ENCODE measurements at regions not wholly inside any gene's neighbourhood (a gene's known extent, or its start where the extent isn't known, plus 50 kb on each side); places are given as distances from the start of the nearest gene placed in this dataset.

DNA sequence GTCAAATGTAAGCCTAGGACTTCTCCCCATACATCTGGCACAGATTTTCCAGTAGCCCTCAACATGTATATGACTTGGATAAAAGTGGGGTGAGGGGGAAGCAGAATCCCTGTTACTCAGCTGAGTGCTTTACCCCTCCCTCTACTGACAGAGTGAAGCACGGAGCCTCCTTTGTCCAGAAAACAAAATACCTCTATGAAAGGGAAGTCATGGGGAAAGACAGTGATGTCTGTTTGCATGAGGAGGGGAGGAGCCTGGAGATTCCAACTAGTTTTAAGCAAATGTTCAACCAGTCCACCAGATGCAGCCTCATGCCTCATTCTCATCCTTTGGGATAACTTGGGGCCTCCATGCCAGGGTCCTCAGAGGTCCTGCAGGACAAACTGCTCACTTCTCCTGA lies 203.9 kb downstream of the SMAD2 start:
- Histone ChIP-seq H3K4me2 (ENCODE audit: insufficient read depth, low read length) (no peak overlapping the region), H3K27me3 (ENCODE audit: control insufficient read depth in 2 of 2, insufficient read depth in 2 of 2, low read length in 2 of 2) (no peaks in the 10 kb centered on the region), H3K36me3 (ENCODE audit: control insufficient read depth in 2 of 2, extremely low read depth in 1 of 2, insufficient read depth in 2 of 2, low read length in 2 of 2) (no peaks in the 10 kb centered on the region), H3K27ac (ENCODE audit: insufficient read depth, low read depth, low read length) (no peak overlapping the region), H3K4me1 (ENCODE audit: control insufficient read depth, extremely low read depth, insufficient read depth, low read length) (no peaks in the 10 kb centered on the region), H3K4me3 (replicated peaks in 1 of 3; ENCODE audit: insufficient read depth in 1 of 3, low read depth in 1 of 3, low read length in 3 of 3) (no peak overlapping the region), H3K79me2 (ENCODE audit: control insufficient read depth, insufficient read depth, low read length) (no peaks in the 10 kb centered on the region), H4K20me1 (replicated peaks; ENCODE audit: control insufficient read depth, extremely low read depth, insufficient read depth, low read length) (no peaks in the 10 kb centered on the region), H3K9me1 (replicated peaks; ENCODE audit: control insufficient read depth, extremely low read depth, insufficient read depth, low read length) (no peaks in the 10 kb centered on the region), H2AFZ (ENCODE audit: low read depth, low read length) (no peak overlapping the region), H3K9me3 (replicated peaks; ENCODE audit: control insufficient read depth, insufficient read depth, low read length) (no peaks in the 10 kb centered on the region), H3K9ac (replicated peaks; ENCODE audit: extremely low read depth, insufficient read depth, low read length) (no peak overlapping the region)
- intact Hi-C loops (cut with micrococcal nuclease) (no loop called here), dilution Hi-C loops (cut with MboI; ENCODE audit: extremely low pct_ligation_motif_present, low sequenced_read_pairs) (no loop called here)
- FAIRE-seq = no peak
- TF ChIP-seq, protein P1, sequence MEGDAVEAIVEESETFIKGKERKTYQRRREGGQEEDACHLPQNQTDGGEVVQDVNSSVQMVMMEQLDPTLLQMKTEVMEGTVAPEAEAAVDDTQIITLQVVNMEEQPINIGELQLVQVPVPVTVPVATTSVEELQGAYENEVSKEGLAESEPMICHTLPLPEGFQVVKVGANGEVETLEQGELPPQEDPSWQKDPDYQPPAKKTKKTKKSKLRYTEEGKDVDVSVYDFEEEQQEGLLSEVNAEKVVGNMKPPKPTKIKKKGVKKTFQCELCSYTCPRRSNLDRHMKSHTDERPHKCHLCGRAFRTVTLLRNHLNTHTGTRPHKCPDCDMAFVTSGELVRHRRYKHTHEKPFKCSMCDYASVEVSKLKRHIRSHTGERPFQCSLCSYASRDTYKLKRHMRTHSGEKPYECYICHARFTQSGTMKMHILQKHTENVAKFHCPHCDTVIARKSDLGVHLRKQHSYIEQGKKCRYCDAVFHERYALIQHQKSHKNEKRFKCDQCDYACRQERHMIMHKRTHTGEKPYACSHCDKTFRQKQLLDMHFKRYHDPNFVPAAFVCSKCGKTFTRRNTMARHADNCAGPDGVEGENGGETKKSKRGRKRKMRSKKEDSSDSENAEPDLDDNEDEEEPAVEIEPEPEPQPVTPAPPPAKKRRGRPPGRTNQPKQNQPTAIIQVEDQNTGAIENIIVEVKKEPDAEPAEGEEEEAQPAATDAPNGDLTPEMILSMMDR (IDR thresholded peaks at IDR 0.05; ENCODE audit: extremely low read depth in 1 of 2, insufficient read depth in 1 of 2, low read depth in 1 of 2, low read length in 2 of 2) = no peak
- TF ChIP-seq JUN (IDR thresholded peaks at IDR 0.05; ENCODE audit: borderline replicate concordance, insufficient read depth, insufficient read length, low read depth) = no peak
- TF ChIP-seq FOS (IDR thresholded peaks at IDR 0.05; ENCODE audit: borderline replicate concordance, insufficient read depth, low read length) = no peak
- no peak for TF ChIP-seq MYC (IDR thresholded peaks at IDR 0.05; ENCODE audit: low read depth, low read length)
- TF ChIP-seq, protein P2, sequence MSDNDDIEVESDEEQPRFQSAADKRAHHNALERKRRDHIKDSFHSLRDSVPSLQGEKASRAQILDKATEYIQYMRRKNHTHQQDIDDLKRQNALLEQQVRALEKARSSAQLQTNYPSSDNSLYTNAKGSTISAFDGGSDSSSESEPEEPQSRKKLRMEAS (IDR thresholded peaks at IDR 0.05; ENCODE audit: insufficient read depth, insufficient read length) = no peak
- no peak for TF ChIP-seq GATA2 (IDR thresholded peaks at IDR 0.05; ENCODE audit: insufficient read depth, insufficient read length, low read depth, low read length)
- no peak for TF ChIP-seq POLR2A (IDR thresholded peaks at IDR 0.05; ENCODE audit: low read depth, low read length)
- no peak for TF ChIP-seq POLR2AphosphoS5 (IDR thresholded peaks at IDR 0.05; ENCODE audit: insufficient read depth, low read depth, low read length)
- no peak for TF ChIP-seq EZH2 (IDR thresholded peaks at IDR 0.05; ENCODE audit: borderline replicate concordance, low read depth, low read length, severe bottlenecking)
- DNase-seq (ENCODE audit: low read depth, low spot score) = no peak
- POLR2A ChIA-PET = no interaction called here
- BruUV-seq (replicated peaks) = no TSS peak
- CTCF ChIA-PET = no interaction called here
